ENCODE measurements at regions not wholly inside any gene's neighbourhood (a gene's known extent, or its start where the extent isn't known, plus 50 kb on each side); places are given as distances from the start of the nearest gene placed in this dataset.
"Not testable (repeated sequence)": the region's sequence is repeated elsewhere in the genome, so short reads cannot be mapped to it uniquely, and the experiment has no call there.

DNA sequence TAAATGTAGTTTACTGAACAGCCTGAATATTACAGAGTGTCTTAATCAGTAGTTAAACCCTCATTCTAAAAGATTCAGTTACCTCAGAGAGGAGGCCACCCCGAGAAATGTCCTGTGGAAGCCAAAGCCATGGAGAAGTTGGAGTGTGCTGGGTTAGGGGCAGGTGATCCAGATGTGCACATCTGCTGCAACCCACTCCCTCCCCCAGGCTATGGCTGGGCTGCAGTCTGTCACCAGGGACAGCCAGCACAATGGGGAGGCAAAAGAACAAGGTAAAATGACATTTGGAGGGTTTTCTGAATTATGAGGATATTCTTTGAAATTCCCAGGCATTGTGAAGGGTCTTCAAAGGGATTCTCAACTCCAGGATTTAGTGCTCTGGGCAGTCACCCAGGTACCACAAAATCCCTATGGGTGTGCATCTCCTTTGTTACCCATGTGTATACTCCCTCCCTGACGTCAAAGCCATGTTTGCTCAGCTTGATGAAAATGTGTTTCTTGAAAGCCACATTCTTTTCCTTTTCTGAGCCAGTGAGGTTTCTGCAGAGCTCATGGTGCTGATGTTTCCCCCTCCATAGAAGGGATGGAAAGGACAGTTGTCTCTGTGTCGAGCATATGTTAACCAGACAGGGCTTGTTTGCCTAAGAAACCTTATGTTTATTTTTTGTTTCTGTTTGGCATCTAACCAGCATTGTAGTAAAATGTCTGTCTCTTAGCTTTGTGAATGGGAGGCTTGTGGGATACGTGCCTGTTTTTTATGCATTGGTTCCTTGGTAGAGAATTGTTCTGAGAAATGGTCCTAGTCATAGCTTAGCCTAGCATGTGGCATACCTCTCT is 212.3 kb upstream of the TBX18 start:
- no peaks in the 10 kb centered on the region for H3K36me3 ChIP-seq (ENCODE audit: control insufficient read depth, insufficient read depth, low read length)
- no peak overlapping the region for H3K27ac ChIP-seq (ENCODE audit: insufficient read depth, low read length, poor library complexity, severe bottlenecking)
- Mint-ChIP-seq H3K4me1 (no peaks in the 10 kb centered on the region), H3K9me3 (peaks cover 0 to 12% (median 4%) of the 10 kb centered on the region in 7 donors), H3K36me3 (no peaks in the 10 kb centered on the region), H3K27me3 (no peaks in the 10 kb centered on the region), H3K4me3 (no peak overlapping the region), H3K27ac (no peak overlapping the region)
- no peaks in the 10 kb centered on the region for H3K4me1 ChIP-seq (ENCODE audit: control insufficient read depth, insufficient read depth, low read length, poor library complexity, severe bottlenecking)
- no peak for DNase-seq
- ATAC-seq (ENCODE audit: low read depth in 2 of 2), result no peak
- H3K27me3 ChIP-seq (ENCODE audit: control insufficient read depth, insufficient read depth, low read length), result no peaks in the 10 kb centered on the region
- H3K9me3 ChIP-seq (ENCODE audit: control insufficient read depth in 2 of 2, low read length in 2 of 2), result no peaks in the 10 kb centered on the region
- no peak overlapping the region for H3K4me3 ChIP-seq (ENCODE audit: low read depth, low read length)

GRCh38 chr6:84975316-84975715 is 210.9 kb upstream of the TBX18 start:
- Histone ChIP-seq H3K4me3 (ENCODE audit: low read depth, low read length) (no peak overlapping the region), H3K27me3 (ENCODE audit: control insufficient read depth, insufficient read depth, low read length) (no peaks in the 10 kb centered on the region), H3K27ac (ENCODE audit: insufficient read depth, low read length, poor library complexity, severe bottlenecking) (no peak overlapping the region), H3K9me3 (ENCODE audit: control insufficient read depth in 2 of 2, low read length in 2 of 2) (no peaks in the 10 kb centered on the region), H3K36me3 (ENCODE audit: control insufficient read depth, insufficient read depth, low read length) (no peaks in the 10 kb centered on the region), H3K4me1 (ENCODE audit: control insufficient read depth, insufficient read depth, low read length, poor library complexity, severe bottlenecking) (no peaks in the 10 kb centered on the region)
- DNase-seq, result no peak
- Mint-ChIP-seq H3K36me3 (no peaks in the 10 kb centered on the region), H3K4me1 (no peaks in the 10 kb centered on the region), H3K27ac (no peak overlapping the region), H3K4me3 (no peak overlapping the region), H3K27me3 (no peaks in the 10 kb centered on the region), H3K9me3 (peaks cover 0 to 10% (median 3%) of the 10 kb centered on the region in 7 donors)
- ATAC-seq (ENCODE audit: low read depth in 2 of 2), result no peak

GRCh38 chr6:84973606-84974005 is 209.2 kb upstream of the TBX18 start:
- Histone ChIP-seq H3K9me3 (ENCODE audit: control insufficient read depth in 2 of 2, low read length in 2 of 2) (peaks cover 0 to 5% of the 10 kb centered on the region in 2 experiments), H3K4me3 (ENCODE audit: low read depth, low read length) (no peak overlapping the region), H3K36me3 (ENCODE audit: control insufficient read depth, insufficient read depth, low read length) (no peaks in the 10 kb centered on the region), H3K4me1 (ENCODE audit: control insufficient read depth, insufficient read depth, low read length, poor library complexity, severe bottlenecking) (no peaks in the 10 kb centered on the region), H3K27me3 (ENCODE audit: control insufficient read depth, insufficient read depth, low read length) (no peaks in the 10 kb centered on the region), H3K27ac (ENCODE audit: insufficient read depth, low read length, poor library complexity, severe bottlenecking) (no peak overlapping the region)
- peaks cover 0 to 10% (median 4%) of the 10 kb centered on the region in 7 donors for H3K9me3 Mint-ChIP-seq
- no peaks in the 10 kb centered on the region for H3K4me1 Mint-ChIP-seq
- no peaks in the 10 kb centered on the region for H3K36me3 Mint-ChIP-seq
- no peak for ATAC-seq (ENCODE audit: low read depth in 2 of 2)
- no peak overlapping the region for H3K27ac Mint-ChIP-seq
- no peak overlapping the region for H3K4me3 Mint-ChIP-seq
- no peak for DNase-seq
- no peaks in the 10 kb centered on the region for H3K27me3 Mint-ChIP-seq

- Mint-ChIP-seq H3K9me3 (peaks cover 0 to 30% (median 5%) of the 10 kb centered on the region in 7 donors), H3K27ac (no peak overlapping the region), H3K27me3 (no peaks in the 10 kb centered on the region), H3K4me1 (no peaks in the 10 kb centered on the region), H3K36me3 (no peaks in the 10 kb centered on the region), H3K4me3 (no peak overlapping the region)
- no peaks in the 10 kb centered on the region for H3K36me3 ChIP-seq (ENCODE audit: control insufficient read depth, insufficient read depth, low read length)
- no peak overlapping the region for H3K4me3 ChIP-seq (ENCODE audit: low read depth, low read length)
- H3K27me3 ChIP-seq (ENCODE audit: control insufficient read depth, insufficient read depth, low read length), result no peaks in the 10 kb centered on the region
- DNase-seq, result no peak
- ATAC-seq (ENCODE audit: low read depth in 2 of 2), result no peak
- H3K9me3 ChIP-seq (ENCODE audit: control insufficient read depth in 2 of 2, low read length in 2 of 2), result peaks cover 7 to 24% of the 10 kb centered on the region in 2 experiments
- H3K27ac ChIP-seq (ENCODE audit: insufficient read depth, low read length, poor library complexity, severe bottlenecking), result no peak overlapping the region
- no peaks in the 10 kb centered on the region for H3K4me1 ChIP-seq (ENCODE audit: control insufficient read depth, insufficient read depth, low read length, poor library complexity, severe bottlenecking)
These were observed 203.6 kb upstream of the TBX18 start for GRCh38 chr6:84967965-84968364.

DNA sequence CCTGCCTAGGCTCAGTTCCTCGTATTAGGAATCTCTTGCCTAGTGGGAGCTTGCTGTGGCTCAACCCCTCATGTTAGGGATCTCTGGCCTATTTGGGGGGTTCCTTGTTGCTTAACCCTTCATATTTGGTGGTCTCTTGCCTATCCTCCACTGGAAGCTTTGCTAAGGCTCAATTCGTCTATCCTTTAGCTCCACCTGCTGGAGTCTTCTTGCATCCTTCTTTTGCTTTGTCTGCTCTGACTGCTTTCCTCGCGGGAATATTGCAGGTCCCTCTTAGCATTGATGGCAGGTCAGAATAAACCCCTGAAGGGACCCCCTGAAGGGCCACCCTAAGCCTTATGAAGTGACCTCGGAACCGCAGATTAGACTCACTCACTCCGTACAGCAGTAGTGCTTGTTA is 203.0 kb upstream of the TBX18 start:
- no peaks in the 10 kb centered on the region for H3K36me3 ChIP-seq (ENCODE audit: control insufficient read depth, insufficient read depth, low read length)
- H3K27ac ChIP-seq (ENCODE audit: insufficient read depth, low read length, poor library complexity, severe bottlenecking), result no peak overlapping the region
- H3K27me3 ChIP-seq (ENCODE audit: control insufficient read depth, insufficient read depth, low read length), result no peaks in the 10 kb centered on the region
- Mint-ChIP-seq H3K4me3 (no peak overlapping the region), H3K4me1 (no peaks in the 10 kb centered on the region), H3K9me3 (peaks cover 0 to 30% (median 5%) of the 10 kb centered on the region in 7 donors), H3K27ac (no peak overlapping the region), H3K27me3 (no peaks in the 10 kb centered on the region), H3K36me3 (no peaks in the 10 kb centered on the region)
- H3K4me3 ChIP-seq (ENCODE audit: low read depth, low read length), result no peak overlapping the region
- DNase-seq, result no peak
- ATAC-seq (ENCODE audit: low read depth in 2 of 2), result no peak
- no peaks in the 10 kb centered on the region for H3K4me1 ChIP-seq (ENCODE audit: control insufficient read depth, insufficient read depth, low read length, poor library complexity, severe bottlenecking)
- H3K9me3 ChIP-seq (ENCODE audit: control insufficient read depth in 2 of 2, low read length in 2 of 2), result peaks cover 7 to 24% of the 10 kb centered on the region in 2 experiments

GRCh38 chr6:84953111-84953755 is 188.8 kb upstream of the TBX18 start:
- Mint-ChIP-seq H3K9me3 (peaks cover 0 to 19% (median 2%) of the 10 kb centered on the region in 7 donors), H3K4me1 (no peaks in the 10 kb centered on the region), H3K36me3 (no peaks in the 10 kb centered on the region), H3K27ac (no peak overlapping the region), H3K4me3 (no peak overlapping the region), H3K27me3 (no peaks in the 10 kb centered on the region)
- Histone ChIP-seq H3K9me3 (ENCODE audit: control insufficient read depth in 2 of 2, low read length in 2 of 2) (no peaks in the 10 kb centered on the region), H3K4me3 (ENCODE audit: low read depth, low read length) (no peak overlapping the region), H3K27ac (ENCODE audit: insufficient read depth, low read length, poor library complexity, severe bottlenecking) (no peak overlapping the region), H3K27me3 (ENCODE audit: control insufficient read depth, insufficient read depth, low read length) (no peaks in the 10 kb centered on the region), H3K36me3 (ENCODE audit: control insufficient read depth, insufficient read depth, low read length) (no peaks in the 10 kb centered on the region), H3K4me1 (ENCODE audit: control insufficient read depth, insufficient read depth, low read length, poor library complexity, severe bottlenecking) (no peaks in the 10 kb centered on the region)
- DNase-seq (no peak), ATAC-seq (ENCODE audit: low read depth in 2 of 2) (no peak)

DNA sequence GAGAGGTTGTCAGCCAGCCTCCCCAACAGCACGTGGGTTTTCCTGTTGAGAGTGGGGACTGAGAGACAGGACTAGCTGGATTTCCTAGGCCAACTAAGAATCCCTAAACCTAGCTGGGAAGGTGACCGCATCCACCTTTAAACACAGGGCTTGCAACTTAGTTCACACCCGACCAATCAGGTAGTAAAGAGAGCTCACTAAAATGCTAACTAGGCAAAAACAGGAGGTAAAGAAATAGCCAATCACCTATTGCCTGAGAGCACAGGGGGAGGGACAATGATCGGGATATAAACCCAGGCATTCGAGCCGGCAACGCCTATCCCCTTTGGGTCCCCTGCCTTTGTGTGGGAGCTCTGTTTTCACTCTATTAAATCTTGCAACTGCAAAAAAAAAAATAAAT is 180.5 kb upstream of the TBX18 start:
- not testable (repeated sequence) for H3K4me3 ChIP-seq (ENCODE audit: low read depth, low read length); H3K27me3 ChIP-seq (ENCODE audit: control insufficient read depth, insufficient read depth, low read length); H3K27ac ChIP-seq (ENCODE audit: insufficient read depth, low read length, poor library complexity, severe bottlenecking); H3K4me1 ChIP-seq (ENCODE audit: control insufficient read depth, insufficient read depth, low read length, poor library complexity, severe bottlenecking); H3K36me3 Mint-ChIP-seq; H3K4me3 Mint-ChIP-seq; H3K4me1 Mint-ChIP-seq; H3K36me3 ChIP-seq (ENCODE audit: control insufficient read depth, insufficient read depth, low read length); H3K9me3 ChIP-seq (ENCODE audit: control insufficient read depth in 2 of 2, low read length in 2 of 2); ATAC-seq (ENCODE audit: low read depth in 2 of 2); H3K27ac Mint-ChIP-seq; H3K27me3 Mint-ChIP-seq; DNase-seq
- H3K9me3 Mint-ChIP-seq, result peaks cover 0 to 12% (median 8%) of the 10 kb centered on the region in 7 donors

- DNase-seq (no peak), ATAC-seq (ENCODE audit: low read depth in 2 of 2) (no peak)
- Mint-ChIP-seq H3K9me3 (peaks cover under 1 to 12% (median 8%) of the 10 kb centered on the region in 7 donors), H3K4me1 (no peaks in the 10 kb centered on the region), H3K27ac (no peak overlapping the region), H3K27me3 (peaks cover 4% of the 10 kb centered on the region), H3K4me3 (no peak overlapping the region), H3K36me3 (no peaks in the 10 kb centered on the region)
- Histone ChIP-seq H3K27me3 (ENCODE audit: control insufficient read depth, insufficient read depth, low read length) (no peaks in the 10 kb centered on the region), H3K4me1 (ENCODE audit: control insufficient read depth, insufficient read depth, low read length, poor library complexity, severe bottlenecking) (no peaks in the 10 kb centered on the region), H3K4me3 (ENCODE audit: low read depth, low read length) (no peak overlapping the region), H3K36me3 (ENCODE audit: control insufficient read depth, insufficient read depth, low read length) (no peaks in the 10 kb centered on the region), H3K27ac (ENCODE audit: insufficient read depth, low read length, poor library complexity, severe bottlenecking) (no peak overlapping the region), H3K9me3 (ENCODE audit: control insufficient read depth in 2 of 2, low read length in 2 of 2) (no peaks in the 10 kb centered on the region)
These were observed 179.5 kb upstream of the TBX18 start for GRCh38 chr6:84943905-84944304.

Measured in CD4-positive, CD25-positive, alpha-beta regulatory T cell (primary cell).